ENCODE measurements at regions not wholly inside any gene's neighbourhood (a gene's known extent, or its start where the extent isn't known, plus 50 kb on each side); places are given as distances from the start of the nearest gene placed in this dataset.

DNA sequence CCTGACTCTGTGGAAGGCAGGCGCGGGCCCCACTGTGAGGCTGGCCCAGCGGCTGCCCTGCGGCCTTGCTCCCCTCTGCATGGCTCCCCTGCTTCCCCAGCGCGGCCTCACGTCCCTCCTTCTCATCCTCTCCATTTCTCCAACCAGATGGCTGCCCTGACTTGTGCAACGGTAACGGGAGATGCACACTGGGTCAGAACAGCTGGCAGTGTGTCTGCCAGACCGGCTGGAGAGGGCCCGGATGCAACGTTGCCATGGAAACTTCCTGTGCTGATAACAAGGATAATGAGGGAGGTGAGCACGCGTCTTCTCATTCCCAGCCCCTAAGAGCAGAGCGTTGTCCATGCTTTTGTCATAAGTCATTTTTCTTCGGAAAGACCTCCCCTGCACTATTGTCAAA is 129.0 kb upstream of the WWC1 start:
- no peak for TF ChIP-seq POLR2A (IDR thresholded peaks at IDR 0.05)
- TF ChIP-seq, protein P1, sequence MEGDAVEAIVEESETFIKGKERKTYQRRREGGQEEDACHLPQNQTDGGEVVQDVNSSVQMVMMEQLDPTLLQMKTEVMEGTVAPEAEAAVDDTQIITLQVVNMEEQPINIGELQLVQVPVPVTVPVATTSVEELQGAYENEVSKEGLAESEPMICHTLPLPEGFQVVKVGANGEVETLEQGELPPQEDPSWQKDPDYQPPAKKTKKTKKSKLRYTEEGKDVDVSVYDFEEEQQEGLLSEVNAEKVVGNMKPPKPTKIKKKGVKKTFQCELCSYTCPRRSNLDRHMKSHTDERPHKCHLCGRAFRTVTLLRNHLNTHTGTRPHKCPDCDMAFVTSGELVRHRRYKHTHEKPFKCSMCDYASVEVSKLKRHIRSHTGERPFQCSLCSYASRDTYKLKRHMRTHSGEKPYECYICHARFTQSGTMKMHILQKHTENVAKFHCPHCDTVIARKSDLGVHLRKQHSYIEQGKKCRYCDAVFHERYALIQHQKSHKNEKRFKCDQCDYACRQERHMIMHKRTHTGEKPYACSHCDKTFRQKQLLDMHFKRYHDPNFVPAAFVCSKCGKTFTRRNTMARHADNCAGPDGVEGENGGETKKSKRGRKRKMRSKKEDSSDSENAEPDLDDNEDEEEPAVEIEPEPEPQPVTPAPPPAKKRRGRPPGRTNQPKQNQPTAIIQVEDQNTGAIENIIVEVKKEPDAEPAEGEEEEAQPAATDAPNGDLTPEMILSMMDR (IDR thresholded peaks at IDR 0.05 in 4 of 5, conservative IDR thresholded peaks at IDR 0.05 in 1 of 5) = no peak

All from gastrocnemius medialis (tissue), 4 donors.